GM21381 (cell line): ENCODE measurements at regions not wholly inside any gene's neighbourhood (a gene's known extent, or its start where the extent isn't known, plus 50 kb on each side); places are given as distances from the start of the nearest gene placed in this dataset.
"Not testable (repeated sequence)": the region's sequence is repeated elsewhere in the genome, so short reads cannot be mapped to it uniquely, and the experiment has no call there.

Experiments
- ATAC-seq: cut with Tn5 transposase; IDR thresholded peaks from one replicate; pipeline ENCODE4 v1.9.1; 2021; ENCODE audit warnings: mild to moderate bottlenecking, moderate library complexity; ENCODE audit not compliant: unreplicated experiment

DNA sequence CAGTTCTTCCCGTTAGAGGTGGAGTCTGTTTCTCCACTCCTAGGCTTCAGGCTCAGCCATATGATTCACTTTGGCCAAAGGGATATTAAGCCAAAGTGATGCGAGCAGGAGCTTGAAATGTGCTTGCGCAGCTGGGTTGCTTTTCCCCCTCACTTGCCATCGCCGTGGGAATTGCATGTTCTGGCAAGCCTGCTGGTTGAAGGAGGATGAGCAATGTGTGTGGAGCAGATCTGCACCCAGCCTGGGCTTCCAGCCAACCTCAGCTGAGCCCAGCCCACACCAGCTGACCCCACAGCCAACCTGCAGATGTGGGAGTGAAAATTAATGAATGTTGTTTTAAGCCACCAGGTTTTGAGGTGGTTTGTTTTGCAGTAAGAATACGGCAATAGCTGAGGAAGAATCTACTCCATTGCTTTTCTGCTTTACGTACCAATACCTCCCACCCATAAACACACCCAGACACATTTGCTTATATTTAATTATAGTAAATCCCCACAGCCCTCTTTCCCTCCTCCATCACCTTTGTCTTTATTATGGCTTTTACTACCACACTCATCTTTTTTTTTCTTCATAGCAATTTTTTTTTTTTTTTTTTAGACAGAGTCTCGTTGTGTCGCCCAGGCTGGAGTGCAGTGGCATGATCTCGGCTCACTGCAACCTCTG lies 132.8 kb upstream of the FUNDC1 start:
- no peak for ATAC-seq

DNA sequence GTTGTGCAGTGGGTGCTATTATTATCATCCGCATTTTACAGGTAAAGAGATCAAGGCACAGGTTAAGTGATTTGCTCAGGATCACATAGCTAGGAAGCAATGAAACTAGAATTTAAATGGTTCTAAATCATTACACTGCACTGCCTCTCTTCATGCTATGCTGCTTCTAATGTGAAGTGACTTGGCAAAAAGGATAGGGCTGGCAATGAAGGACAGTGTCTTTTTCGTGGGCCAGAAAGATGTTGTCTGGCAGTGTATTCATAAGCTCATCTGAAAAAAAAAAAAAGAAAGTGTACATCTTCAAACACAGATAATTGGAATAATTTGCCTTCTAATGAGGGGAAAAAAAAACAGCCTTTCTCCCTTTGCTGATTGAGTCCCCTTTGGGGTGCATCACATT lies 132.2 kb upstream of the FUNDC1 start:
- no peak for ATAC-seq

- ATAC-seq: no peak
Observed at GRCh38 chrX:44669626-44670025, 127.0 kb upstream of the FUNDC1 start.

- no peak for ATAC-seq
Observed at GRCh38 chrX:44667771-44668170, 125.1 kb upstream of the FUNDC1 start.

DNA sequence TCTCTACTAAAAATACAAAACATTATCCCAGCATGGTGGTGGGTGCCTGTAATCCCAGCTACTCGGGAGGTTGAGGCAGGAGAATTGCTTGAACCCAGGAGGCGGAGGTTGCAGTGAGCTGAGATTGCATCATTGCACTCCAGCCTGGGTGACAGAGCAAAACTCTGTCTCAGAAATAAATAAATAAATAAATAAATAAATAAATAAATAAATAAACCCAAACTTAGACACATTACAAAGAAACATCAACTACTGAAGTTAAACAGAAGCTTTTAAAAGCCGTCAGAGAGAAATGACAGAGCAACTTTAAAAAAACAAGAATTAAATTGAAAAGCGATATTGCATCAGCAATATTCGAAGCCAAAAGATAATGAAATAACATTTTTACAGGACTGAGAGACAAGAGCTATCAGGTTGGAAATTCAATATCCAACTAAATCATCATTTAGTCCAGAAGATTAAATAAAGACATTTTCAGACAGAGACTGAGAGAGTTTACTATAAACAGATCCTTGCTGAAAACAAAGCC lies 115.1 kb upstream of the FUNDC1 start:
- ATAC-seq: not testable (repeated sequence)

- ATAC-seq: no peak
Observed at GRCh38 chrX:44651358-44651757, 108.7 kb upstream of the FUNDC1 start.

GRCh38 chrX:44643723-44644122 lies 101.1 kb upstream of the FUNDC1 start:
- ATAC-seq: no peak

DNA sequence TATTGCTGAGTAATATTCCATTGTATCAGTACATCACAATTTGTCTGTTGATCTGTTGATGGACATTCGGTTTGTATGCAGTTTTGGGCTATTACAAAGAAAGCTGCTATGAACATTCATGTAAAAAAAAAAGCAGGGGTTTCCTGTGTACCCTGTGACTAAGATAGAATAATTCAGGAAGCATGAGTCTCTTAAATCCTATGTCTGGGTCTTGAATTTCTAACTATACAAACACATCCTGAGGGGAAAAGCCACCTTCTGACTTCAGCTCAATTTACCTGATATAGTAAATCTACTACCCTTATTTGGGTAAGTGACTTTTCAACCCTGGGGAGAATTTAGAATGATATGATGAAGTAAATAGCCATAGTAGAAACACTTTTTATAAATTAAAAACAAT lies 94.6 kb upstream of the FUNDC1 start:
- ATAC-seq: no peak

DNA sequence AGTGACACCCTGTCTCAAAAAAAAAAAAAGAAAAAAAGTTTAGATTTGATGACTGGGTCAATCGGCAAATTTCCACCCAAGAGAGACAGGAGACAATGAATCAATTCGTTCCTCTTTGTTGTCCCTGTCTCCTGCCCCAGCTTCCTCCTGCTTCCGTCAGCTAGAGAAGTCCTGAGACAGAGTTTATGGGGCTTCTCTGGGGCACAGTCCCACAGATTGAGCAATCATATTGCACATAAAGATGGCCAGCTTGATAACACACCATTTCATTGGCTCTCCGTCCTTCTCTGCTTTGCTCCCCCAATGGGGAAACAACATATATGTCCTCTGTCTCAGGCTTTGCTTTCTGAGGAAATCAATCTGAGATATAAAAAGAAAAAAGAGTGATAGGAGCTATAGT lies 78.4 kb upstream of the FUNDC1 start:
- ATAC-seq: no peak

- ATAC-seq: no peak
Observed at GRCh38 chrX:44619039-44619438, 76.4 kb upstream of the FUNDC1 start.

DNA sequence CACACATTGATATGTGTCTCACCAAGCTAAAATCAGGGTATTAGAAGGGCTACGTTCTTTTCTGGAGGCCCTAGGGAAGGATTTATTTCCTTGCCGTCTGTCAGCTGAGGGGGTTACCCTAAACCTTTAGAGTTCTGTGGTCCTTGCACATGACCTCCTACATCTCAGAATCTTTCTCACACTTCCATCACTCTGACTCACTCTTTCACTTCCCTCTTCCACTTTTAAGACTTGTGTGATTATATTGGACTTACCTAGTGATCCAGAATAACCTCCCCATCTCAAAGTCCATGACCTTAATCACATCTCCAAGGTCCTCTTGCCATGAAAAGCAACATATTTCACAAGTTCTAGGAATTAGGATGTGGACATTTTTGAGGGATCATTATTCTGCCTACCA lies 53.6 kb upstream of the FUNDC1 start:
- peak; percentile 90 for ATAC-seq
